ENCODE measurements at regions not wholly inside any gene's neighbourhood (a gene's known extent, or its start where the extent isn't known, plus 50 kb on each side); places are given as distances from the start of the nearest gene placed in this dataset.
"Not testable (repeated sequence)": the region's sequence is repeated elsewhere in the genome, so short reads cannot be mapped to it uniquely, and the experiment has no call there.

DNA sequence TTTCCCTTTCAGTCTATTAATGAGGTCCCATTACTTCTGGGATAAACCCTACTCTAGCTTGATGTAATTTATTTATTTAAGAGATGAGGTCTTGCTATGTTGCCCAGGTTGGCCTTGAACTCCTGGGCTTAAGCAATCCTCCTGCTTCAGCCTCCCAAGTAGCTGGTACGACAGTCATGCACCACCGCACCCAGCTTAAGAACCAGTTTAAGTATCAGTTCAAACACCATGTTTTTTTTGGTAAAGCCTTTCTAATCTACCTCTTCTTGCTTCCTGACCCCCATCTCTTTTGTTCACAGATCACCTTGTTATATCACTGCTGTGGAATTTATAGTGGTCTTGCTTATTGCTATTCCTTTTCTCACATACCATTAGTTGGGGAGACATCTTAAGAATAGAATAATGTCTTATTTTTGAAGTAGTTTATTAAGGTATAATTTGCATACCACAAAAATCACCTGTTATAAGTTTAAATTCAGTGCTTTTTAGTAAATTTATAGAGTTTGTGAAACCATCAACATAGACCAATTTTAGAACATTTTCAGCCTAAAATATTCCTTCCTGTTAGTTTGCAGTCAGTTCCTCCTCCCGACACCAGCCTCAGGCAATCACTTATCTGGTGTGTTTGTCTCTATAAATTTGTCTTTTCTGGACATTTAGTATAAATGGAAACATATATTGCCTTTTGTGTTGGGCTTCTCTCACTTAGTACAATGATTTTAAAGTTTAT is 257.9 kb downstream of the PDCD6IP start:
- no peak for DNase-seq (ENCODE audit: low read depth in 2 of 3, low spot score in 1 of 3)

- DNase-seq (ENCODE audit: low read depth in 2 of 3, low spot score in 1 of 3) = peak; percentile 3 to 27 (median 22)
These were observed 258.5 kb downstream of the PDCD6IP start for GRCh38 chr3:34056951-34057390.

DNA sequence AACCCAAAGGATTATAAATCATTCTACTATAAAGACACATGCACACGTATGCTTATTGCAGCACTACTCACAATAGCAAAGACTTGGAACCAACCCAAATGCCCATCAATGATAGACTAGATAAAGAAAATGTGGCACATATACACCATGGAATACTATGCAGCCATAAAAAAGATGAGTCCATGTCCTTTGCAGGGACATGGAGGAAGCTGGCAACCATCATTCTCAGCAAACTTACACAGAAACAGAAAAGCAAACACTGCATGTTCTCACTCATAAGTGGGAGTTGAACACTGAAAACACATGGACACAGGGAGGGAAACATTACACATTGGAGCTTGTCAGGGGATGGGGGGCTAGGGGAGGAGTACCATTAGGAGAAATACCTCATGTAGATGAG is 262.6 kb downstream of the PDCD6IP start:
- DNase-seq (ENCODE audit: low read depth in 2 of 3, low spot score in 1 of 3) = not testable (repeated sequence)

GRCh38 chr3:34065901-34066300 is 267.5 kb downstream of the PDCD6IP start:
- DNase-seq (ENCODE audit: low read depth in 2 of 3, low spot score in 1 of 3) = no peak

- no peak for DNase-seq (ENCODE audit: low read depth in 2 of 3, low spot score in 1 of 3)
These were observed 267.9 kb downstream of the PDCD6IP start for GRCh38 chr3:34066328-34066727.

DNA sequence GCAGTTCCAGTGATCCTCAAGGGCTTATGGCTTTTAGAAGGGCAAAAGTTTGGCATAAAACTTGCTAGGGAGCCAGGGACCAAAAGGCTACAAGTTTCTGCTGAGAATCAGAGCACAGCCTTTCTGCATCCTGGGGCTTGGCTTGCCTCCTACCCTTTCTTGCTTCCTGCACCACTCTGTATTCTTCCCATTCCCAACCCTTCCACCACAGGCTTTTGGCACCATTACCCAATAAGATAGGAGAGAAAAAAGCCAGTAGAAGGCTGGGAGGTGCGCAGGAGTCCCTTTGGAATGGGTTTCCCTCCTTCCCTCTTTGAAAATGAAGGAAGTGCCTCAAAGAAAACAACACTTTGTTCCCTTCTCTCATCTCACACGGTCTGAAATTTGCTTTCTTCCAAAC is 268.6 kb downstream of the PDCD6IP start:
- no peak for DNase-seq (ENCODE audit: low read depth in 2 of 3, low spot score in 1 of 3)

DNA sequence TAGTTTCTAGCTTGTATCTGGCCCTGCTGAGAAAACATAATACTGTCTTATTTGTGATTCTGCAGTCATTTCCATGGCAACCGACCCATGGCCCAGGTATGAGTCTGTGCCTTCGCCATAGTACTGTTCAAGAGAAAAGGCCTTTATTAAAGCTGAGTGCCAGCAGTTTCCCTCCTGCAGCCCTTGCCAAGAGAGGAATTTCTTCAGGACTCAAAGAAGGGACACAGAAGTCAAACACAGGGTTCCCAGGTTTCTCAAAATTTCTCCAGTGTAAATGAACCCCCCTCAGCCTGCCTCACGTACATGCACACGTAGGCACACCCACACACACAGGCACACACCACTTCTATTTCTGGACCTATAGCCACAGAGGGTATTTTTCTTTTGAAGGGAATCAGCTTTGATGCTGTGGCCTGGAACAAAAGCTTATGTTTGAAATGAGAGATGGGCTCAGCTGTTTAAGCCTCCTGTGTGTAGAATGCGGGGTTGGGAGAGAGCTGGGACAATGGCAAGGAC is 269.2 kb downstream of the PDCD6IP start:
- no peak for DNase-seq (ENCODE audit: low read depth in 2 of 3, low spot score in 1 of 3)

DNA sequence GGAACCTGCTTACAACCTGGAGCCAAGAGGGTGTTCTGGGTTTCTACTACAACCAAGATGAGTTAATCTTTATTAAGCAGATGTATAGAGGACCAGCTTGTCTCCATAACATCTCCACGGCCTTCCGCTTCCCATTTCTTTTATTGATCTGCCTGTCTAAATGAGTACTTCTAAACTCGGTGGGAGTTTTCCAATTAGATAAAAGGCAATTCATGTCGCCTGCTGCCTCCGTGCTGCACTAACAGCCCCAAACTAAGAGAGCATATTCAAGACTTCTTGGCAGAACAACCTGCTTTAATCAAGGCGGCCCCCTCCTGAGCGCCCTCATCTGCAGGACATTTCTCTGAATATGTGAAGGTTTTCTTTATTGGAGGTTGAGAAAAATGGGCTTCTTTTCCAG is 270.1 kb downstream of the PDCD6IP start:
- no peak for DNase-seq (ENCODE audit: low read depth in 2 of 3, low spot score in 1 of 3)

- DNase-seq (ENCODE audit: low read depth in 2 of 3, low spot score in 1 of 3) = no peak
These were observed 272.6 kb downstream of the PDCD6IP start for GRCh38 chr3:34070831-34071585.

GRCh38 chr3:34072297-34072696 is 273.9 kb downstream of the PDCD6IP start:
- no peak for DNase-seq (ENCODE audit: low read depth in 2 of 3, low spot score in 1 of 3)

- no peak for DNase-seq (ENCODE audit: low read depth in 2 of 3, low spot score in 1 of 3)
These were observed 274.7 kb downstream of the PDCD6IP start for GRCh38 chr3:34073111-34073510.

DNA sequence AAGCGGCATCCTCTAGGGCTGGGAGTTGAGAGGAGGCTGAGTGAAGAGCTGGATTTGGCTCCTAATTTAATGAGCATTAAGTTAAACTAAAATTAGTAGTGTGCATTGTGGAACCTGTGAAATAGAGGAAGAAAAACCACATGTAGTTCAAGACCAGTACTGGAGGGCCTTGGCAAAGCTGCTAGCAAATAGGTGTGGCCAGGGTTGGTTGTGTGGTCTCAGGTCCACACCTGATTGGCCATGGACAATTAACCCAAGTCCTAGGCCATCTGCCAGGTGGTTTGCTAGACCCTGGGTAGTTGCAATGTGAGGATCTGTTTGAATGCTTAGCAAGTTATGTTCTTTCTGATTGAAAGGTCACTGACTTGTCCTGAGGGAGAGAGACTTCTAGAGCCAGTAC is 275.5 kb downstream of the PDCD6IP start:
- DNase-seq (ENCODE audit: low read depth in 2 of 3, low spot score in 1 of 3) = no peak

DNA sequence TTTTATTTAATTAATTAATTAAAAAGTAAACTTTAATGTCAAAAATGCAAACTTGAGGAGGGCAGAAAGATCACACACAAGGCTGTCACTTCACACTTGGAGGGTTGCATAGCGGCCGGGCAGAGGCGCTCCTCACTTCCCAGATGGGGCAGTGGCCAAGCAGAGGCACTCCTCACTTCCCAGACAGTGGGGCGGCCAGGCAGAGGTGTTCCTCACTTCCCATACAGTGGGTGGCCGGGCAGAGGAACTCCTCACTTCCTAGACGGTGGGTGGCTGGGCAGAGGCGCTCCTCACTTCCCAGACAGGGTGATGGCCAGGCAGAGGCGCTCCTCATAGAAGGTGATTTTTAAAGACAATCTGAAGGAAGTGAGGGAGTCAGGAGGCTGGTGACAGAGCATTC is 277.5 kb downstream of the PDCD6IP start:
- DNase-seq (ENCODE audit: low read depth in 2 of 3, low spot score in 1 of 3) = no peak

- DNase-seq (ENCODE audit: low read depth in 2 of 3, low spot score in 1 of 3) = no peak
These were observed 279.2 kb downstream of the PDCD6IP start for GRCh38 chr3:34077417-34078195.

- DNase-seq (ENCODE audit: low read depth in 2 of 3, low spot score in 1 of 3) = no peak
These were observed 280.0 kb downstream of the PDCD6IP start for GRCh38 chr3:34078418-34078817.

DNA sequence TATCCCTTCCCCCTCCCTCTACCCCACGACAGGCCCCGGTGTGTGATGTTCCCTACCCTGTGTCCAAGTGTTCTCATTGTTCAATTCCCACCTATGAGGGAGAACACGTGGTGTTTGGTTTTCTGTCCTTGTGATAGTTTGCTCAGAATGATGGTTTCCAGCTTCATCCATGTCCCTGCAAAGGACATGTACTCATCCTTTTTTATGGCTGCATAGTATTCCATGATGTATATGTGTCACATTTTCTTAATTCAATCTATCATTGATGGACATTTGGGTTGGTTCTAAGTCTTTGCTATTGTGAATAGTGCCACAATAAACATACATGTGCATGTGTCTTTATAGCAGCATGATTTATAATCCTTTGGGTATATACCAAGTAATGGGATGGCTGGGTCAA is 281.4 kb downstream of the PDCD6IP start:
- DNase-seq (ENCODE audit: low read depth in 2 of 3, low spot score in 1 of 3) = not testable (repeated sequence)

- not testable (repeated sequence) for DNase-seq (ENCODE audit: low read depth in 2 of 3, low spot score in 1 of 3)
These were observed 291.9 kb downstream of the PDCD6IP start for GRCh38 chr3:34090379-34090778.

DNA sequence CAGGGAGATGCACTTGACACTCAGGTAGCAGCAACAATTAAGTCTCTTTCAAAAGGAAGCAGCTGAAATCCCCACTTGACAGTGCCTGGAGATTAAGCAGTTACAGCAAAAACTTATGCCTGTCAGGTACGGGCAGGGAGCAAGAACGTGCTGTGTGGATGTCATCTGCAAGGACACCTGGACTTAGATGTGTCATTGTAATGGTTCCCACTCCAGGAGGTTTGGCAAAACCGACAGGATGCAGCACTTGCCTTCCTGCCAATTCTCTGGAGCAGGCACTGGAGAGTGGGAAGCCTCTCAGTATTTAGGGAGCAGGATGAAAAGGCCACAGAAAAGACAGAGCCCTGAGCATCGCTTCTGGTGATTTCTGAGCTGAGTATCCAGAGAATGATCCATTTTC is 292.4 kb downstream of the PDCD6IP start:
- DNase-seq (ENCODE audit: low read depth in 2 of 3, low spot score in 1 of 3) = no peak

- DNase-seq (ENCODE audit: low read depth in 2 of 3, low spot score in 1 of 3) = not testable (repeated sequence)
These were observed 295.9 kb downstream of the PDCD6IP start for GRCh38 chr3:34094280-34094679.

DNA sequence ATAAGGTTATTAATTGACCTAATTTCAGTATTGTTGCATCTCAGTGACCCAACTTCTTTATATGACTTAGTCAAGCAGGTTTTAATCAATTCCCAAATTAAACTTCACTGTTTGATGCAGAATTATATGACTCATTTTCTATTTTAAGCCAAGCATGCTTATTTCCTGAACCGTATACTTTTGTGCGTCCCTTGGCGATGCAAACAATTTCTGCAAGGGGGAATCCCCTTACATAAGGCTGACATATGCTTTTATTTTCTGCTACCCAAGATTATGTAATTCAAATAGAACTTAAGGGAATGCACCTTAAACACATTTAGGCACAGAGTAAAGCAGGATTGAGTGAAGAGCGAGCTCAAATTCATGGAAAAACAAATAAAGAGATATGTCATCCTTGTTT is 303.9 kb downstream of the PDCD6IP start:
- no peak for DNase-seq (ENCODE audit: low read depth in 2 of 3, low spot score in 1 of 3)

- no peak for DNase-seq (ENCODE audit: low read depth in 2 of 3, low spot score in 1 of 3)
These were observed 307.9 kb downstream of the PDCD6IP start for GRCh38 chr3:34106379-34106778.

GRCh38 chr3:34106879-34107278 is 308.4 kb downstream of the PDCD6IP start:
- peak in 1 of 3 donors; percentile 11 for DNase-seq (ENCODE audit: low read depth in 2 of 3, low spot score in 1 of 3)

Data from stimulated activated CD4-positive, alpha-beta T cell treated with anti-CD3 and anti-CD28 coated beads, Interleukin-12 subunit alpha, Interleukin-12 subunit beta, amount 100 ng/mL, for 48 hours (primary cell).